Neural progenitor cell (in vitro differentiated cells): ENCODE measurements at regions not wholly inside any gene's neighbourhood (a gene's known extent, or its start where the extent isn't known, plus 50 kb on each side); places are given as distances from the start of the nearest gene placed in this dataset.
A peak's percentile ranks its signal among the peaks of the same experiment; 100 is the strongest.

Source experiments
- DNase-seq: peaks from one replicate; pipeline ENCODE4 v3.0.0-alpha.2; 2016; ENCODE audit warnings: low spot score
- H2AFZ ChIP-seq: fragments of 200-600 bp; sonication (generic); replicated peaks from 2 replicates; pipeline ENCODE4 v1.6.1; 2016; ENCODE audit warnings: antibody characterized with exemption
- H3F3A ChIP-seq: fragments of 200-600 bp; sonication (generic); 2 replicates; pipeline ENCODE4 v1.6.1; 2016; ENCODE audit warnings: antibody characterized with exemption, low read depth
- H3K27ac ChIP-seq: fragments of 200-600 bp; sonication (generic); 2 replicates; pipeline ENCODE4 v1.5.1; 2016; ENCODE audit warnings: mild to moderate bottlenecking
- H3K27me3 ChIP-seq: fragments of 200-600 bp; sonication (generic); 2 replicates; pipeline ENCODE4 v1.6.1; 2016; ENCODE audit warnings: mild to moderate bottlenecking, moderate library complexity
- H3K36me3 ChIP-seq: fragments of 200-600 bp; sonication (generic); 2 replicates; pipeline ENCODE4 v1.5.1; 2016
- H3K4me1 ChIP-seq: fragments of 200-600 bp; sonication (generic); 2 replicates; pipeline ENCODE4 v1.6.1; 2016; ENCODE audit warnings: mixed run types
- H3K4me2 ChIP-seq: fragments of 200-600 bp; sonication (generic); 2 replicates; pipeline ENCODE4 v1.6.1; 2016
- H3K4me3 ChIP-seq: fragments of 200-600 bp; sonication (generic); 2 replicates; pipeline ENCODE4 v1.5.1; 2016
- H3K79me2 ChIP-seq: fragments of 200-600 bp; sonication (generic); 2 replicates; pipeline ENCODE4 v1.6.1; 2016; ENCODE audit warnings: low read depth
- H3K9ac ChIP-seq: fragments of 200-600 bp; sonication (generic); 2 replicates; pipeline ENCODE4 v1.6.1; 2016
- H3K9me3 ChIP-seq: fragments of 200-600 bp; sonication (generic); 2 replicates; pipeline ENCODE4 v1.5.1; 2016; ENCODE audit warnings: low read depth
- H4K20me1 ChIP-seq: fragments of 200-600 bp; sonication (generic); 2 replicates; pipeline ENCODE4 v1.6.1; 2016; ENCODE audit warnings: low read depth
- H3K27ac Mint-ChIP-seq: 3 replicates; pipeline ENCODE4 v1.8.0; 2021; ENCODE audit warnings: mixed read lengths
- H3K27me3 Mint-ChIP-seq: 2 replicates; pipeline ENCODE4 v1.8.0; 2022; ENCODE audit warnings: low read depth, mild to moderate bottlenecking, inconsistent platforms, moderate library complexity, mixed read lengths; ENCODE audit not compliant: insufficient read depth
- H3K36me3 Mint-ChIP-seq: 3 replicates; pipeline ENCODE4 v1.8.0; 2021; ENCODE audit warnings: mixed read lengths
- H3K4me1 Mint-ChIP-seq: 3 replicates; pipeline ENCODE4 v1.8.0; 2021; ENCODE audit warnings: mixed read lengths
- H3K4me3 Mint-ChIP-seq: 3 replicates; pipeline ENCODE4 v1.8.0; 2021; ENCODE audit warnings: mild to moderate bottlenecking, moderate library complexity, mixed read lengths
- H3K9me3 Mint-ChIP-seq: 3 replicates; pipeline ENCODE4 v1.8.0; 2020; ENCODE audit warnings: mixed read lengths
- EZH2 ChIP-seq: fragments of 200-600 bp; sonication (generic); IDR thresholded peaks from 2 replicates; pipeline ENCODE4 v1.6.1; 2017; ENCODE audit warnings: antibody characterized with exemption, mild to moderate bottlenecking, moderate library complexity
- EZH2phosphoT487 ChIP-seq: fragments of 200-600 bp; sonication (generic); IDR thresholded peaks from 2 replicates; pipeline ENCODE4 v1.6.1; 2017; ENCODE audit warnings: antibody characterized with exemption
- TF ChIP-seq, protein P1 (sequence below): fragments of 200-600 bp; sonication (generic); IDR thresholded peaks from 2 replicates; pipeline ENCODE4 v1.5.1; 2017; ENCODE audit warnings: antibody characterized with exemption, mild to moderate bottlenecking

DNA sequence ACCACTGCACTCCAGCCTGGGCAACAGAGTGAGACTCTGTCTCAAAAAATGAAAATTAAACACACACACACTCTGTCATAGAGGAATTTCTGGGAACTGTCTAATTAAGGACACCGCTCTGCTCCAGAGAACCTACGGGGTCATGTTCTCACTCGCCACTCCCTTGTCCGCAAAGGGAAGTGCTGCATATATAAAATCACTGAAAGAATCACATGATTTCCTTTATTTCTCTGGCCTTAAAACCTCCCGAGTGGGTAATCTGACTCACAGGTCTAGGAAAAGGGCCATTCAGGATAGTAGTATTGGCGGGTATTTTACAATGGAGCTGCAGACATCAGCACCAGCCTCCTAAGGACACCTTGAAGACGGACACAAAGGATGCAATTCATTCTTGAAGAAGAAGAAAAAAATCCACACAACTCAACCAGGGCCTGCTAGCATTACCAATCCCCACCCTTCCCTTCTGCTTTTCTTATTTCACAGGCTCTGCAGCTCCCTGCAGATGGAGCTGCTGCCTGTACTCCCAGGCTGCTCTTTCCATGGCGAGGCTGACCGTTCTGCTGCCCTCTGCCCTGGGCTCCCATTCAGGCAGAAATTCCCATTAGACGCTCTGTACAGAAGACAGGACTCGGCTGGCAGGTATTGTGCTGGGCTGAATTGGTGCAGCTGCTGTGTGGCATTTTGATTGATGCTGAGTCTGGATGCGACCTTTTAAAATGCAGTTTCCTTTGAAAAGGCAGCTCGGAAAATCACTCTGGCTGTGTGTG, 53.3 kb upstream of the FAM89A start:
- no peak overlapping the region for H3K27ac ChIP-seq
- H4K20me1 ChIP-seq: no peaks in the 10 kb centered on the region
- H3F3A ChIP-seq: peaks cover 4% of the 10 kb centered on the region
- Mint-ChIP-seq H3K4me1 (peaks cover 29% of the 10 kb centered on the region), H3K9me3 (no peaks in the 10 kb centered on the region), H3K27me3 (peaks cover 10% of the 10 kb centered on the region), H3K4me3 (peak overlapping the region; percentile 6), H3K36me3 (no peaks in the 10 kb centered on the region), H3K27ac (peak overlapping the region; percentile 72)
- H3K36me3 ChIP-seq: no peaks in the 10 kb centered on the region
- H3K9ac ChIP-seq: no peak overlapping the region
- H2AFZ ChIP-seq: no peak overlapping the region
- DNase-seq: peak; percentile 81
- peak overlapping the region; percentile 22 for H3K4me2 ChIP-seq
- peaks cover 10% of the 10 kb centered on the region for H3K4me1 ChIP-seq
- H3K79me2 ChIP-seq: no peaks in the 10 kb centered on the region
- TF ChIP-seq EZH2phosphoT487: no peak
- TF ChIP-seq, protein P1, sequence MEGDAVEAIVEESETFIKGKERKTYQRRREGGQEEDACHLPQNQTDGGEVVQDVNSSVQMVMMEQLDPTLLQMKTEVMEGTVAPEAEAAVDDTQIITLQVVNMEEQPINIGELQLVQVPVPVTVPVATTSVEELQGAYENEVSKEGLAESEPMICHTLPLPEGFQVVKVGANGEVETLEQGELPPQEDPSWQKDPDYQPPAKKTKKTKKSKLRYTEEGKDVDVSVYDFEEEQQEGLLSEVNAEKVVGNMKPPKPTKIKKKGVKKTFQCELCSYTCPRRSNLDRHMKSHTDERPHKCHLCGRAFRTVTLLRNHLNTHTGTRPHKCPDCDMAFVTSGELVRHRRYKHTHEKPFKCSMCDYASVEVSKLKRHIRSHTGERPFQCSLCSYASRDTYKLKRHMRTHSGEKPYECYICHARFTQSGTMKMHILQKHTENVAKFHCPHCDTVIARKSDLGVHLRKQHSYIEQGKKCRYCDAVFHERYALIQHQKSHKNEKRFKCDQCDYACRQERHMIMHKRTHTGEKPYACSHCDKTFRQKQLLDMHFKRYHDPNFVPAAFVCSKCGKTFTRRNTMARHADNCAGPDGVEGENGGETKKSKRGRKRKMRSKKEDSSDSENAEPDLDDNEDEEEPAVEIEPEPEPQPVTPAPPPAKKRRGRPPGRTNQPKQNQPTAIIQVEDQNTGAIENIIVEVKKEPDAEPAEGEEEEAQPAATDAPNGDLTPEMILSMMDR: peak; percentile 35
- H3K9me3 ChIP-seq: no peaks in the 10 kb centered on the region
- H3K27me3 ChIP-seq: peaks cover 65% of the 10 kb centered on the region
- H3K4me3 ChIP-seq: no peak overlapping the region

GRCh38 chr1:231092380-231092779, 52.3 kb upstream of the FAM89A start:
- H3K27ac Mint-ChIP-seq: no peak overlapping the region
- no peak overlapping the region for H3K9ac ChIP-seq
- H3K4me1 ChIP-seq: peaks cover 10% of the 10 kb centered on the region
- H4K20me1 ChIP-seq: no peaks in the 10 kb centered on the region
- H3K36me3 Mint-ChIP-seq: no peaks in the 10 kb centered on the region
- H2AFZ ChIP-seq: no peak overlapping the region
- no peaks in the 10 kb centered on the region for H3K36me3 ChIP-seq
- peaks cover 29% of the 10 kb centered on the region for H3K4me1 Mint-ChIP-seq
- peaks cover 4% of the 10 kb centered on the region for H3F3A ChIP-seq
- no peak for DNase-seq
- H3K27ac ChIP-seq: no peak overlapping the region
- H3K27me3 Mint-ChIP-seq: peaks cover 10% of the 10 kb centered on the region
- H3K4me2 ChIP-seq: no peak overlapping the region
- no peak overlapping the region for H3K4me3 ChIP-seq
- no peak for TF ChIP-seq EZH2phosphoT487
- TF ChIP-seq EZH2: no peak
- TF ChIP-seq, protein P1: no peak
- H3K27me3 ChIP-seq: peaks cover 74% of the 10 kb centered on the region
- H3K4me3 Mint-ChIP-seq: no peak overlapping the region
- no peaks in the 10 kb centered on the region for H3K9me3 ChIP-seq
- no peaks in the 10 kb centered on the region for H3K9me3 Mint-ChIP-seq
- no peaks in the 10 kb centered on the region for H3K79me2 ChIP-seq

DNA sequence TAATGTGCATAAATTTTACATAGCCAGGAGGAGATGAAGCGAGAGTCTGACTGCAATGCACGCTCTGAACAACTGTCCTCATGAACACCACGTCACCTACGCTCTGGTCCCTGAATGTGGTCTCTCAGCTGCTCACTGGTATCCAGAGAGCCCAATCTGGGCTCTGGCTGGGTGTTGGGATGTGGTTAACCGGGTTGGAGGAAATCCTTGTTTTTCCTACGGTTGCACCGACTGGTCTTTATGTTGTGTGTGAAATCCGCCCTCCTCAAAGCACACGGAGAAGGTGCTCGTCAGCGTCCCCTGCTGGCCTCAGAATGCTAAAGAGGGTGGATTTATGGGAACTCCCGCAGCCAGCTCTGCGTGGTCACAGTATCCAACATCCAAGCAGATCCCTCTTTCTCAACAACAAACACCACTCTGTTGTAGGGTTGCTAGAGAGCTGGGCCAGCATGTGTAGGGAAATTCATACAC, 51.8 kb upstream of the FAM89A start:
- no peaks in the 10 kb centered on the region for H3K9me3 Mint-ChIP-seq
- Histone ChIP-seq H4K20me1 (no peaks in the 10 kb centered on the region), H3K36me3 (no peaks in the 10 kb centered on the region), H3K9ac (no peak overlapping the region), H3K9me3 (no peaks in the 10 kb centered on the region), H3K27ac (no peak overlapping the region), H3K79me2 (no peaks in the 10 kb centered on the region), H3K4me1 (peaks cover 10% of the 10 kb centered on the region), H2AFZ (peak overlapping the region; percentile 27), H3K4me2 (no peak overlapping the region), H3K4me3 (no peak overlapping the region), H3K27me3 (peaks cover 80% of the 10 kb centered on the region), H3F3A (peaks cover 4% of the 10 kb centered on the region)
- H3K4me1 Mint-ChIP-seq: peaks cover 29% of the 10 kb centered on the region
- DNase-seq: peak; percentile 63
- H3K4me3 Mint-ChIP-seq: no peak overlapping the region
- H3K27me3 Mint-ChIP-seq: peaks cover 10% of the 10 kb centered on the region
- H3K36me3 Mint-ChIP-seq: no peaks in the 10 kb centered on the region
- peak overlapping the region; percentile 66 for H3K27ac Mint-ChIP-seq
- TF ChIP-seq, protein P1: peak; percentile 67
- TF ChIP-seq EZH2phosphoT487: no peak
